H9 (cell line): ENCODE measurements at regions not wholly inside any gene's neighbourhood (a gene's known extent, or its start where the extent isn't known, plus 50 kb on each side); places are given as distances from the start of the nearest gene placed in this dataset.
"Not testable (repeated sequence)": the region's sequence is repeated elsewhere in the genome, so short reads cannot be mapped to it uniquely, and the experiment has no call there.

Source experiments
- DNase-seq: peaks from one replicate; pipeline ENCODE4 v3.0.0-alpha.2; 2017
- H2AFZ ChIP-seq: one replicate; pipeline ENCODE4 v1.6.1; 2013; ENCODE audit warnings: mild to moderate bottlenecking, low read length, control low read depth, moderate library complexity
- H2AK5ac ChIP-seq: 2 replicates; pipeline ENCODE4 v1.6.1; 2013; ENCODE audit warnings: low read length, control low read depth, mixed read lengths; ENCODE audit not compliant: insufficient read length
- H2BK120ac ChIP-seq: one replicate; pipeline ENCODE4 v1.6.1; 2013; ENCODE audit warnings: low read depth, mild to moderate bottlenecking, low read length, control low read depth, inconsistent platforms; ENCODE audit not compliant: poor library complexity, severe bottlenecking
- H2BK12ac ChIP-seq: 2 replicates; pipeline ENCODE4 v1.6.1; 2013; ENCODE audit warnings: low read length, control low read depth, mixed read lengths, low read depth; ENCODE audit not compliant: insufficient read length
- H2BK15ac ChIP-seq: 2 replicates; pipeline ENCODE4 v1.6.1; 2013; ENCODE audit warnings: low read depth, low read length, control low read depth
- H2BK20ac ChIP-seq: one replicate; pipeline ENCODE4 v1.6.1; 2013; ENCODE audit warnings: low read depth, mild to moderate bottlenecking, low read length, control low read depth, inconsistent platforms; ENCODE audit not compliant: poor library complexity, severe bottlenecking
- H2BK5ac ChIP-seq: 2 replicates; pipeline ENCODE4 v1.6.1; 2013; ENCODE audit warnings: low read length, control low read depth, mixed read lengths; ENCODE audit not compliant: insufficient read length
- H3K14ac ChIP-seq: 2 replicates; pipeline ENCODE4 v1.6.1; 2013; ENCODE audit warnings: low read length, control low read depth; ENCODE audit not compliant: insufficient read depth
- H3K18ac ChIP-seq: 2 replicates; pipeline ENCODE4 v1.6.1; 2013; ENCODE audit warnings: low read depth, mild to moderate bottlenecking, mixed read lengths, low read length, control low read depth; ENCODE audit not compliant: insufficient read length
- H3K23ac ChIP-seq: 2 replicates; pipeline ENCODE4 v1.6.1; 2013; ENCODE audit warnings: low read length, control low read depth, mixed read lengths, low read depth; ENCODE audit not compliant: insufficient read length
- H3K23me2 ChIP-seq: 2 replicates; pipeline ENCODE4 v1.6.1; 2013; ENCODE audit warnings: low read depth, mild to moderate bottlenecking, mixed read lengths, low read length, control low read depth; ENCODE audit not compliant: insufficient read length, poor library complexity, severe bottlenecking
- H3K27ac ChIP-seq: 2 replicates; pipeline ENCODE4 v1.5.1; 2013; ENCODE audit warnings: low read length, control low read depth, mixed read lengths, low read depth; ENCODE audit not compliant: insufficient read length
- H3K27me3 ChIP-seq: 2 replicates; pipeline ENCODE4 v1.6.1; 2013; ENCODE audit warnings: low read length, control low read depth, inconsistent platforms; ENCODE audit not compliant: insufficient read depth
- H3K4ac ChIP-seq: 2 replicates; pipeline ENCODE4 v1.6.1; 2013; ENCODE audit warnings: low read depth, mild to moderate bottlenecking, control low read depth, inconsistent platforms, low read length, moderate library complexity
- H3K4me1 ChIP-seq: 2 replicates; pipeline ENCODE4 v1.6.1; 2013; ENCODE audit warnings: low read length, control low read depth, inconsistent platforms; ENCODE audit not compliant: insufficient read depth
- H3K4me2 ChIP-seq: 2 replicates; pipeline ENCODE4 v1.6.1; 2013; ENCODE audit warnings: low read length, control low read depth, mixed read lengths; ENCODE audit not compliant: insufficient read length, insufficient read depth
- H3K56ac ChIP-seq: 2 replicates; pipeline ENCODE4 v1.6.1; 2013; ENCODE audit warnings: low read depth, mild to moderate bottlenecking, mixed read lengths, low read length, control low read depth; ENCODE audit not compliant: insufficient read length
- H3K79me1 ChIP-seq: 2 replicates; pipeline ENCODE4 v1.6.1; 2013; ENCODE audit warnings: low read depth, mild to moderate bottlenecking, moderate library complexity, low read length, control low read depth, inconsistent platforms; ENCODE audit not compliant: insufficient read depth, poor library complexity, severe bottlenecking
- H3K79me2 ChIP-seq: 2 replicates; pipeline ENCODE4 v1.6.1; 2013; ENCODE audit warnings: low read length, control low read depth, inconsistent platforms; ENCODE audit not compliant: insufficient read depth
- H3K9ac ChIP-seq: 2 replicates; pipeline ENCODE4 v1.6.1; 2013; ENCODE audit warnings: low read length, control low read depth, mixed read lengths; ENCODE audit not compliant: insufficient read length; ENCODE audit errors: extremely low read depth
- H3K9me3 ChIP-seq: one replicate; pipeline ENCODE4 v1.6.1; 2013; ENCODE audit warnings: low read depth, low read length, inconsistent platforms; ENCODE audit not compliant: control insufficient read depth
- H3T11ph ChIP-seq: one replicate; pipeline ENCODE4 v1.6.1; 2013; ENCODE audit warnings: mild to moderate bottlenecking, low read length, control low read depth, inconsistent platforms
- H4K20me1 ChIP-seq: one replicate; pipeline ENCODE4 v1.6.1; 2013; ENCODE audit not compliant: control insufficient read depth, insufficient read length, insufficient read depth
- H4K5ac ChIP-seq: 2 replicates; pipeline ENCODE4 v1.6.1; 2013; ENCODE audit warnings: low read depth, mild to moderate bottlenecking, mixed read lengths, low read length, control low read depth; ENCODE audit not compliant: insufficient read length
- H4K8ac ChIP-seq: replicated peaks from 2 replicates; pipeline ENCODE4 v1.6.1; 2013; ENCODE audit warnings: low read length, control low read depth, mixed read lengths, low read depth; ENCODE audit not compliant: insufficient read length
- H4K91ac ChIP-seq: 2 replicates; pipeline ENCODE4 v1.6.1; 2013; ENCODE audit warnings: low read depth, mild to moderate bottlenecking, moderate library complexity, mixed read lengths, low read length, control low read depth; ENCODE audit not compliant: insufficient read length
- H3K27ac Mint-ChIP-seq, 3 experiments: 2 replicates in 2 of 3; 3 replicates in 1 of 3; pipeline ENCODE4 v1.8.0; 2020 to 2021; ENCODE audit warnings: mixed read lengths in 3 of 3, mild to moderate bottlenecking in 1 of 3, moderate library complexity in 1 of 3
- H3K27me3 Mint-ChIP-seq: 2 replicates; pipeline ENCODE4 v1.8.0; 2021; ENCODE audit warnings: low read depth, mild to moderate bottlenecking, moderate library complexity, mixed read lengths
- H3K36me3 Mint-ChIP-seq, 3 experiments: 2 replicates in 2 of 3; 3 replicates in 1 of 3; pipeline ENCODE4 v1.8.0; 2020 to 2021; ENCODE audit warnings: low read depth in 3 of 3, mixed read lengths in 3 of 3; ENCODE audit not compliant: insufficient read depth in 1 of 3
- H3K4me1 Mint-ChIP-seq, 2 experiments: 2 replicates each; pipeline ENCODE4 v1.8.0; 2020; ENCODE audit warnings: mixed read lengths in 2 of 2
- H3K4me3 Mint-ChIP-seq, 2 experiments: 2 replicates in 1 of 2; 3 replicates in 1 of 2; pipeline ENCODE4 v1.8.0; 2020 to 2021; ENCODE audit warnings: mild to moderate bottlenecking in 2 of 2, mixed read lengths in 2 of 2, moderate library complexity in 1 of 2
- H3K9me3 Mint-ChIP-seq, 2 experiments: 2 replicates in 1 of 2; 3 replicates in 1 of 2; pipeline ENCODE4 v1.8.0; 2020; ENCODE audit warnings: mild to moderate bottlenecking in 2 of 2, mixed read lengths in 2 of 2, moderate library complexity in 1 of 2
- WGBS: extraction: QIAGEN DNeasy Blood & Tissue Kit; methylation state at CpG from one replicate; pipeline ENCODE4 v1.1.7; 2013; ENCODE audit warnings: missing lambda C conversion rate, low lambda C conversion rate, mixed read lengths; ENCODE audit not compliant: insufficient read length; ENCODE audit errors: extremely low coverage; 5-methylcytosine and 5-hydroxymethylcytosine counted together
- TF ChIP-seq, protein P1 (sequence below): fragments of 200-600 bp; sonication (generic); conservative IDR thresholded peaks from 3 replicates; pipeline ENCODE4 v1.8.0; 2021; ENCODE audit warnings: antibody characterized with exemption, mild to moderate bottlenecking

DNA sequence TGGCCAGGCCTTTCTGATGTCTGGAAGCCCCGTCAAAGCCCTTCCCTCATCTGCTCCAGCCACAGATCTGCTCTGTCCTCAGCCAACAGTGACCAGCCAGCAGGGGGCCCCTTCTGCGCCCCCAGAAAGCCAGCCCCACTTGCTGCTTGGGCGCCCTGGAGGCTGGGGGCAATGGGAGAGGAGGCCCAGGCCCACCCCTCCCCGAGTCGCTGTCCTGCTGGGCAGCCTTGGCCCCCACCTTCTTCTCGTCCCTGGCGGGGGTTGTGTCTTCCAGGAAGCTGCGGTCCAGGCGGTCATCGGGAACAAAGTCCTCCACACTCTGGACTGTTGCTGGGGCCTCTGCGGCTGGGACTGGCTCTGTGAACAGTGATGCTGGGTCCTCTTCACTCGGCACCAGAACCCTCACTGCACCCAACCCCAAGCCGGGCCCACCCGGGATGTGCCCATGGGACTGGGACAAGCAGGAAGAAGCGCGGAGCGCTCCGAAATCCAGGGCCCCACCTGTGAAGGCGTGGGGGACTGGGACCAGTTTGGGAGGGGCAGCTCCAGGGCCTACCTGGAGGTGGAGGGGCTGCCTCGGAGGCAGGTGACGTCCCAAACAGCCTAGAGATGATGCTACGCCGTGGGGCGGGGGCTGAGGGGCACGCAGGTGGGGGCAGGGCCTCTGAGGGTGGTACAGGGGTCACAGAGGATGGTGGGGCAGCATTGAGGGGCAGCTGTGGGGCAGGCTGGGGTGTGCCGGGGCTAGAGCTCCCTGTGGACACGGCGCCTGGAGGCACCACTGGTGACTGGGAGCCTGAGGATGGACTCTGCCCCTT lies 257.6 kb downstream of the ANKRD30B start:
- no peak for DNase-seq
- Histone ChIP-seq H3K4ac (no peak overlapping the region), H4K91ac (no peak overlapping the region), H2AK5ac (no peak overlapping the region), H3K4me2 (no peak overlapping the region), H3K27me3 (no peaks in the 10 kb centered on the region), H2BK5ac (no peak overlapping the region), H3K56ac (no peak overlapping the region), H3K23me2 (no peaks in the 10 kb centered on the region), H3K9me3 (peaks cover 34% of the 10 kb centered on the region), H2AFZ (no peak overlapping the region), H3K27ac (no peak overlapping the region), H3K4me1 (no peaks in the 10 kb centered on the region), H4K5ac (no peak overlapping the region), H2BK120ac (no peak overlapping the region), H3K18ac (no peak overlapping the region), H2BK15ac (no peak overlapping the region), H2BK12ac (no peak overlapping the region), H3K79me1 (no peaks in the 10 kb centered on the region), H4K20me1 (no peaks in the 10 kb centered on the region), H3K79me2 (no peaks in the 10 kb centered on the region), H2BK20ac (no peak overlapping the region), H4K8ac (no peak overlapping the region), H3K23ac (no peak overlapping the region), H3T11ph (no peak overlapping the region), H3K14ac (no peak overlapping the region), H3K9ac (no peak overlapping the region)
- Mint-ChIP-seq H3K4me3 (no peak overlapping the region), H3K36me3 (peaks cover 3 to 11% (median 9%) of the 10 kb centered on the region in 3 experiments; a peak in 6 of 7 replicates), H3K27ac (no peak overlapping the region), H3K4me1 (no peaks in the 10 kb centered on the region), H3K27me3 (no peaks in the 10 kb centered on the region), H3K9me3 (peaks cover 66 to 83% of the 10 kb centered on the region in 2 experiments)
- no CpG with 5 or more reads among the region's 28 CpGs for WGBS
- TF ChIP-seq, protein P1, sequence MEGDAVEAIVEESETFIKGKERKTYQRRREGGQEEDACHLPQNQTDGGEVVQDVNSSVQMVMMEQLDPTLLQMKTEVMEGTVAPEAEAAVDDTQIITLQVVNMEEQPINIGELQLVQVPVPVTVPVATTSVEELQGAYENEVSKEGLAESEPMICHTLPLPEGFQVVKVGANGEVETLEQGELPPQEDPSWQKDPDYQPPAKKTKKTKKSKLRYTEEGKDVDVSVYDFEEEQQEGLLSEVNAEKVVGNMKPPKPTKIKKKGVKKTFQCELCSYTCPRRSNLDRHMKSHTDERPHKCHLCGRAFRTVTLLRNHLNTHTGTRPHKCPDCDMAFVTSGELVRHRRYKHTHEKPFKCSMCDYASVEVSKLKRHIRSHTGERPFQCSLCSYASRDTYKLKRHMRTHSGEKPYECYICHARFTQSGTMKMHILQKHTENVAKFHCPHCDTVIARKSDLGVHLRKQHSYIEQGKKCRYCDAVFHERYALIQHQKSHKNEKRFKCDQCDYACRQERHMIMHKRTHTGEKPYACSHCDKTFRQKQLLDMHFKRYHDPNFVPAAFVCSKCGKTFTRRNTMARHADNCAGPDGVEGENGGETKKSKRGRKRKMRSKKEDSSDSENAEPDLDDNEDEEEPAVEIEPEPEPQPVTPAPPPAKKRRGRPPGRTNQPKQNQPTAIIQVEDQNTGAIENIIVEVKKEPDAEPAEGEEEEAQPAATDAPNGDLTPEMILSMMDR: no peak

DNA sequence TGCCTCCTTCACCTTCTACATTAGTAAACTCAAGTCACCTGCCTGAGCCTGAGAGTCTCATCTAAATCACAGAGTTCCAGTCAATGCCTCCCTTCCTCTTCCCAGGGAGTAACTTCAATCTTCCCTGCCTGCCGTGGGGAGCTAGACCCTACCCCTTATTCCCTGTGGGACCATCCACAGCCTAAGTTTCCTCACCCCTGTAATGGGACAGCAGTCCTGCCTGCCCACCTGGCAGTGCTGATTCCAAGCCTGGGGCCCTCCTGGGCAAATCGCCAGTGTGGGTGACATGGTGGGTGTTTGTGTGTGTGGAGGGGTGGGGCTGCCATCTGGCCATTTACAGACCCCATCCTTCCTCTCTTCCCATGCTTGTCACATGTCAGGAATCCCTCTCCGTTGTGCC lies 258.6 kb downstream of the ANKRD30B start:
- not testable (repeated sequence) for H3K23ac ChIP-seq, H3T11ph ChIP-seq, H3K27ac Mint-ChIP-seq, H3K27me3 ChIP-seq, H3K14ac ChIP-seq, H4K20me1 ChIP-seq, H3K56ac ChIP-seq, H2BK5ac ChIP-seq, H3K79me2 ChIP-seq, DNase-seq, H3K4me1 Mint-ChIP-seq, H2BK20ac ChIP-seq, H3K18ac ChIP-seq, H4K91ac ChIP-seq, H3K4me1 ChIP-seq, H2BK15ac ChIP-seq, H4K8ac ChIP-seq, H3K23me2 ChIP-seq, H3K4me2 ChIP-seq, H3K79me1 ChIP-seq, H2AK5ac ChIP-seq, H3K4ac ChIP-seq, H3K4me3 Mint-ChIP-seq, H4K5ac ChIP-seq, H2BK120ac ChIP-seq, H2BK12ac ChIP-seq, H3K27me3 Mint-ChIP-seq, H2AFZ ChIP-seq, H3K9ac ChIP-seq, H3K27ac ChIP-seq
- peaks cover 39% of the 10 kb centered on the region for H3K9me3 ChIP-seq
- Mint-ChIP-seq H3K9me3 (peaks cover 69 to 84% of the 10 kb centered on the region in 2 experiments), H3K36me3 (peaks cover 4 to 14% (median 12%) of the 10 kb centered on the region in 3 experiments; a peak in 6 of 7 replicates)
- no CpG with 5 or more reads among the region's 3 CpGs for WGBS
